Spleen (tissue), 11 donors: ENCODE measurements at regions not wholly inside any gene's neighbourhood (a gene's known extent, or its start where the extent isn't known, plus 50 kb on each side); places are given as distances from the start of the nearest gene placed in this dataset.

Experiments
- DNase-seq: peaks from one replicate; pipeline ENCODE4 v3.0.0-alpha.2; 2020
- H3K27ac ChIP-seq, 8 donors: fragments of 200-600 bp; sonication (generic) in 7 of 8; 1 replicate in 4 of 8; 2 replicates in 4 of 8; pipeline versions ENCODE4 v1.5.0 to v1.8.0; 2016 to 2021; ENCODE audit warnings: inconsistent platforms in 4 of 8, mild to moderate bottlenecking in 4 of 8, moderate library complexity in 1 of 8
- H3K27me3 ChIP-seq, 7 donors: fragments of 200-600 bp; sonication (generic) in 6 of 7; replicated peaks in 1 of 7; 1 replicate in 4 of 7; 2 replicates in 3 of 7; pipeline versions ENCODE4 v1.5.0 to v1.8.0; 2016 to 2021; ENCODE audit warnings: inconsistent platforms in 3 of 7, mild to moderate bottlenecking in 1 of 7
- H3K36me3 ChIP-seq, 6 donors: fragments of 200-600 bp; sonication (generic) in 5 of 6; 1 replicate in 4 of 6; 2 replicates in 2 of 6; pipeline versions ENCODE4 v1.5.0 to v1.8.0; 2016 to 2021; ENCODE audit warnings: inconsistent platforms in 2 of 6
- H3K4me1 ChIP-seq, 6 donors: fragments of 200-600 bp; sonication (generic) in 5 of 6; 1 replicate in 3 of 6; 2 replicates in 3 of 6; pipeline versions ENCODE4 v1.5.0 to v1.8.0; 2016 to 2021; ENCODE audit warnings: inconsistent platforms in 3 of 6
- H3K4me3 ChIP-seq, 8 donors: fragments of 200-600 bp; sonication (generic) in 7 of 8; 1 replicate in 4 of 8; 2 replicates in 4 of 8; pipeline versions ENCODE4 v1.5.0 to v1.8.0; 2016 to 2021; ENCODE audit warnings: inconsistent platforms in 4 of 8, mild to moderate bottlenecking in 4 of 8, moderate library complexity in 2 of 8
- H3K9me3 ChIP-seq, 8 donors: fragments of 200-600 bp; sonication (generic) in 7 of 8; 1 replicate in 4 of 8; 2 replicates in 4 of 8; pipeline versions ENCODE4 v1.5.0 to v1.8.0; 2016 to 2021; ENCODE audit warnings: inconsistent platforms in 4 of 8
- CTCF ChIP-seq, 11 experiments: fragments of 200-600 bp in 7 of 11; fragments of 450-650 bp in 4 of 11; sonication (generic) in 4 of 11; IDR thresholded peaks in 8 of 11; conservative IDR thresholded peaks in 3 of 11; 1 replicate in 7 of 11; 2 replicates in 4 of 11; pipeline versions ENCODE4 v1.4.0 to v1.8.0; 2016 to 2021; ENCODE audit warnings: antibody characterized with exemption in 11 of 11, inconsistent platforms in 4 of 11, mild to moderate bottlenecking in 1 of 11
- POLR2A ChIP-seq, 3 donors: fragments of 450-650 bp; IDR thresholded peaks; one replicate each; pipeline ENCODE4 v1.5.1; 2017; ENCODE audit warnings: antibody characterized with exemption in 3 of 3, mild to moderate bottlenecking in 1 of 3
- POLR2AphosphoS5 ChIP-seq, 3 donors: sonication (generic); formaldehyde crosslinking; IDR thresholded peaks; one replicate each; pipeline ENCODE4 v1.5.1; 2017; ENCODE audit warnings: antibody characterized with exemption in 3 of 3
- WGBS, 5 donors: extraction: QIAGEN DNeasy Blood & Tissue Kit in 3 of 5; methylation state at CpG; one replicate each; pipeline versions ENCODE4 v1.1.5 to v1.1.7; 2013 to 2018; 5-methylcytosine and 5-hydroxymethylcytosine counted together
- intact Hi-C: fragments of 100-400 bp; cut with DNase I; formaldehyde crosslinking; loops from one replicate; pipeline ENCODE4 v1.15.0; 2023; ENCODE audit warnings: low total_unique reads
- donor health status: healthy with polysubstance abuse.
- donor health status: DM: no; HTN: no; CAD: no; lungs with moderate emphysema.
- donor health status: DM: no; HTN: no; CAD: no.
- donor health status: Bipolar disorder and iron deficiency.
- donor health status: healthy.
- donor health status: DM: no; HTN: no; CAD: no.
- donor health status: DM: yes; HTN: yes; CAD: no.

DNA sequence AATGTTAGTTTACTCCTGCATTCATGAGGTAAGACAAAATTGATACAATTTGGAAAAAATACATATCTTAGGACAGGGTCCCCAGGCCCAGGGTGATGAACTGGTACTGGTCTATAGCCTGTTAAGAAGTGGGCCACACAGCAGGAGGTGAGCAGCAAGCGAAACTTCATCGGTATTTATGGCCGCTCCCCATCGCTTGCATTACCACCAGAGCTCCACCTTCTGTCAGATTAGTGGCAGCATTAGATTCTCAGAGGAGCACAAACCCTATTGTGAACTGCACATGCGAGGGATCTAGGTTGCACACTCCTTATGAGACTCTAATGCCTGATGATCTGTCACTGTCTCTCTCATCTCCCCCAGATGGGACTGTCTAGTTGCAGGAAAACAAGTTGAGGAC, 880.6 kb downstream of the MCTP2 start:
- Histone ChIP-seq H3K27ac (no peak overlapping the region), H3K27me3 (no peaks in the 10 kb centered on the region), H3K9me3 (no peaks in the 10 kb centered on the region), H3K36me3 (no peaks in the 10 kb centered on the region), H3K4me3 (no peak overlapping the region), H3K4me1 (no peaks in the 10 kb centered on the region)
- intact Hi-C loops, result no loop called here
- WGBS, 5 donors, result 84 to 97% (median 92%) methylated on average over 5 of the region's 5 CpGs
- TF ChIP-seq POLR2AphosphoS5 (IDR thresholded peaks at IDR 0.05) (no peak), CTCF (IDR thresholded peaks at IDR 0.05 in 8 of 11, conservative IDR thresholded peaks at IDR 0.05 in 3 of 11) (no peak), POLR2A (IDR thresholded peaks at IDR 0.05) (no peak)
- no peak for DNase-seq

- 69 to 79% (median 77%) methylated on average over 1 of the region's 1 CpG for WGBS, 5 donors
- H3K27ac ChIP-seq, result no peak overlapping the region
- DNase-seq, result no peak
- no peak overlapping the region for H3K4me3 ChIP-seq
- intact Hi-C loops, result no loop called here
- no peaks in the 10 kb centered on the region for H3K27me3 ChIP-seq
- no peaks in the 10 kb centered on the region for H3K36me3 ChIP-seq
- H3K9me3 ChIP-seq, result no peaks in the 10 kb centered on the region
- TF ChIP-seq CTCF (IDR thresholded peaks at IDR 0.05 in 8 of 11, conservative IDR thresholded peaks at IDR 0.05 in 3 of 11) (no peak), POLR2AphosphoS5 (IDR thresholded peaks at IDR 0.05) (no peak), POLR2A (IDR thresholded peaks at IDR 0.05) (no peak)
- H3K4me1 ChIP-seq, result no peaks in the 10 kb centered on the region
Measured at GRCh38 chr15:95113041-95113440, 881.7 kb downstream of the MCTP2 start.

DNA sequence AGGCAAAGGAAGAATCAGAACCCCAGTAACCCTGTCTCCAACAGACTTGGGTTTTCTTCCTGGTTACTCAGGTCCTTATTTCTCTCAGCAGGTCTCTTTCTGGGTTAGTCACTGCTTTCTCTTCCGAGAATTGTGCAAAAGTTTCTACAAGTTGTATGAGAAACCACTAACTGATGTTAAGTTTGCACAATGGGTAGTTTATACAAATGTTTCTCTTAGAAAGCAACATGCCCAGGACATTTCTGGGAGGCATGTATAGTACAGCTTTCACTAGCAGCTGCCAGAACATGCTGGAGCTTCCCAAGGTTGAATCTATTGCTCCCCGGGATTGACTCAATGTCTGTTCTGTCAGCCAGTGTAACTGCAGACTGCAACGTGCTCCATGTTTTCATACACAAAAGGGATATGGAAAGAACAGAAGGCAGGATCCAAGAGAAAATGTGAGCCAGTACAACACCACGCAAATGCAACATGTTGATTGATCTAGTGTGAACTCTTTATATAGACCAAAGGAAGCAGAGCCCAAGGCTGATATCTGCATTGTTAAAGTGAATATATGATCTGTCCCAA, 887.8 kb downstream of the MCTP2 start:
- intact Hi-C loops, result no loop called here
- 76 to 85% (median 84%) methylated on average over 4 of the region's 4 CpGs for WGBS, 5 donors
- Histone ChIP-seq H3K27ac (no peak overlapping the region), H3K4me1 (no peaks in the 10 kb centered on the region), H3K36me3 (no peaks in the 10 kb centered on the region), H3K27me3 (no peaks in the 10 kb centered on the region), H3K4me3 (no peak overlapping the region), H3K9me3 (no peaks in the 10 kb centered on the region)
- TF ChIP-seq POLR2A (IDR thresholded peaks at IDR 0.05), result no peak
- no peak for TF ChIP-seq CTCF (IDR thresholded peaks at IDR 0.05 in 8 of 11, conservative IDR thresholded peaks at IDR 0.05 in 3 of 11)
- TF ChIP-seq POLR2AphosphoS5 (IDR thresholded peaks at IDR 0.05), result no peak
- no peak for DNase-seq

DNA sequence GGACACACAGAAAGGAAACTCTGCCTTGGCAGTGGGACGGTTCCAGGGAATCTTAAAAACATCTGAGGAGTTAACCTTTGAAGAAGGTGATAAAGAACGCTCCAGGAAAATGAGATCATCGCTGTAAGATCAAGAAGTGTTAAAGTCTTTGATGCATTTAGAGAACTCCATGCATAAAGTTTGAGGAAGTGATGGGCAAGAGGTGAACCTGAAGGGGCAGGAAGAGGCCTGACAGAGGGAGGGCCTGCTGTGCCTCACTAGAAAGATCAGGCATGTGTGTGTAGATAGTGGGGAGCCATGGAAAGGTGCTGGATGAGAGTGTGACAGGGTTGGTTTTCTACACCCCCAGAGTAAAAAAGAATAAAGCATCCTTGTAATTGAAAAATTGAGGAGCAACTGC, 889.2 kb downstream of the MCTP2 start:
- Histone ChIP-seq H3K27me3 (no peaks in the 10 kb centered on the region), H3K9me3 (no peaks in the 10 kb centered on the region), H3K4me3 (no peak overlapping the region), H3K4me1 (no peaks in the 10 kb centered on the region), H3K36me3 (no peaks in the 10 kb centered on the region), H3K27ac (no peak overlapping the region)
- intact Hi-C loops, result loop anchor here (10.0 kb wide), 1 partner anchor 96 kb away; no protein-coding TSS in a partner anchor
- 66 to 78% (median 72%) methylated on average over 3 of the region's 3 CpGs for WGBS, 5 donors
- TF ChIP-seq POLR2A (IDR thresholded peaks at IDR 0.05), result no peak
- no peak for DNase-seq

GRCh38 chr15:95121191-95121590, 889.8 kb downstream of the MCTP2 start:
- no peaks in the 10 kb centered on the region for H3K27me3 ChIP-seq
- DNase-seq, result no peak
- no peaks in the 10 kb centered on the region for H3K4me1 ChIP-seq
- TF ChIP-seq CTCF (IDR thresholded peaks at IDR 0.05 in 8 of 11, conservative IDR thresholded peaks at IDR 0.05 in 3 of 11) (no peak), POLR2A (IDR thresholded peaks at IDR 0.05) (no peak), POLR2AphosphoS5 (IDR thresholded peaks at IDR 0.05) (no peak)
- no peak overlapping the region for H3K27ac ChIP-seq
- no peak overlapping the region for H3K4me3 ChIP-seq
- H3K9me3 ChIP-seq, result no peaks in the 10 kb centered on the region
- WGBS, 5 donors, result 69 to 100% (median 91%) methylated on average over 1 of the region's 1 CpG
- no peaks in the 10 kb centered on the region for H3K36me3 ChIP-seq
- intact Hi-C loops, result loop anchor here (10.0 kb wide), 1 partner anchor 96 kb away; no protein-coding TSS in a partner anchor
